HG03342 (cell line): ENCODE measurements at regions not wholly inside any gene's neighbourhood (a gene's known extent, or its start where the extent isn't known, plus 50 kb on each side); places are given as distances from the start of the nearest gene placed in this dataset.
"Not testable (repeated sequence)": the region's sequence is repeated elsewhere in the genome, so short reads cannot be mapped to it uniquely, and the experiment has no call there.

Experiments
- ATAC-seq: cut with Tn5 transposase; IDR thresholded peaks from one replicate; pipeline ENCODE4 v1.9.1; 2021; ENCODE audit warnings: mild to moderate bottlenecking, moderate library complexity; ENCODE audit not compliant: unreplicated experiment

DNA sequence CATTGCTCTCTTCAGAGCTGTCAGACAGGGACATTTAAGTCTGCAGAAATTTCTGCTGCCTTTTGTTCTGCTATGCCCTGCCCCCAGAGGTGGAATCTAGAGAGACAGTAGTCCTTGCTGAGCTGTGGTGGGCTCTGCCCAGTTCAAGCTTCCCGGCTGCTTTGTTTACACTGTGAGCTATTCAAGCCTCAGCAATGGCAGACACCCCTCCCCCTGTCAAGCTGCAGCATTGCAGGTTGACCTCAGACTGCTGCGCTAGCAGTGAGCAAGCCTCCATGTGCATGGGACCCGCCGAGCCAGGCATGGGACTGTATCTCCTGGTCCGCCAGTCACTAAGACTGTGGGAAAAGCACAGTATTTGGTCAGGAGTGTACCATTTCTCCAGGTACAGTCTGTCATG lies 53.6 kb upstream of the MAPK10 start:
- not testable (repeated sequence) for ATAC-seq

- ATAC-seq, result no peak
Observed at GRCh38 chr4:86414686-86415085, 54.8 kb upstream of the MAPK10 start.

DNA sequence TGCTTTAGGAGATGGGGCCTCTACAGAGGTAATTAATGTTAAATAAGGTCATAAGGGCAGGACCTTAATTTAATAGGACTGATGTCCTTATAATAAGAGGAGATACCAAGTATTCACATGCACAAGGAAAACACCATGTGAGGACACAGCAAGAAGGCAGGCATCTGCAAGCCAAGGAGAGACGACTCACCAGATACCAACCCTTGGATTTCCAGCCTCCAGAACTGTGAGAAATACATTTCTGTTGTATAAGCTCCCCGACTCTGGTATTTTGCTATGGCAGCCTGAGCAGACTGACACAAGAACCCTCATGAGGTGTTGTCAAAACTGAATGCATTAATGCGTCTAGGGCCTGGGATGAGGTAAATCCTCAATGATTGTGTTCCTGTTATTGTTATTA lies 56.2 kb upstream of the MAPK10 start:
- ATAC-seq, result no peak

GRCh38 chr4:86421461-86421860 lies 61.6 kb upstream of the MAPK10 start:
- no peak for ATAC-seq

- ATAC-seq, result no peak
Observed at GRCh38 chr4:86431543-86432116, 71.8 kb upstream of the MAPK10 start.

DNA sequence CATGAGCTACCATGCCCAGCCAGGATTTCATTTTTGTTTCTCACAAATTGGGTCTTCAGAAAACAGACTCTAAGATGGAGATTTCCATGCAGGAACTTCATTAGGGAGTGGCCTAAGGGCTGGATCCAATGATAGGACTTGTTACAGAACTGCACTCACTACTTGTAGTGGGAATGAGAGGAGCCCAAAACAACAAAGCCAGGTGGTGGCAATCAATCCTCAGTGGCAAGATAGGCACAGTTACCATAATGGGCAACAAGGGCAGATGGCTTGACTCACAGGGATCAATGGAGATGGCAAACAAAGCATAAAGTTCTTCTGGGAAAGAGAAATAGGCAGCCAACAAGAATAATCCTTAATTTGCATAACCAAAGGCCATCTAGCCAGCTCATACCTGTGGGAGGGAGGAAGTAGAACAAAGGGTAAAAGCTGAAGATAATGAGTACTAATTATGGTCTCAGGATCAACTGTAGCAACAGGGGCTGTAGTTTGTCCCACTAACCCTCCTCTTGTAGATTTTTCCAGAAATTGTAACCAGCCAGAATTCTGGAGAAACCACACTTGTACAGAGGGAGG lies 72.8 kb upstream of the MAPK10 start:
- ATAC-seq, result no peak

- no peak for ATAC-seq
Observed at GRCh38 chr4:86439293-86439692, 79.4 kb upstream of the MAPK10 start.

DNA sequence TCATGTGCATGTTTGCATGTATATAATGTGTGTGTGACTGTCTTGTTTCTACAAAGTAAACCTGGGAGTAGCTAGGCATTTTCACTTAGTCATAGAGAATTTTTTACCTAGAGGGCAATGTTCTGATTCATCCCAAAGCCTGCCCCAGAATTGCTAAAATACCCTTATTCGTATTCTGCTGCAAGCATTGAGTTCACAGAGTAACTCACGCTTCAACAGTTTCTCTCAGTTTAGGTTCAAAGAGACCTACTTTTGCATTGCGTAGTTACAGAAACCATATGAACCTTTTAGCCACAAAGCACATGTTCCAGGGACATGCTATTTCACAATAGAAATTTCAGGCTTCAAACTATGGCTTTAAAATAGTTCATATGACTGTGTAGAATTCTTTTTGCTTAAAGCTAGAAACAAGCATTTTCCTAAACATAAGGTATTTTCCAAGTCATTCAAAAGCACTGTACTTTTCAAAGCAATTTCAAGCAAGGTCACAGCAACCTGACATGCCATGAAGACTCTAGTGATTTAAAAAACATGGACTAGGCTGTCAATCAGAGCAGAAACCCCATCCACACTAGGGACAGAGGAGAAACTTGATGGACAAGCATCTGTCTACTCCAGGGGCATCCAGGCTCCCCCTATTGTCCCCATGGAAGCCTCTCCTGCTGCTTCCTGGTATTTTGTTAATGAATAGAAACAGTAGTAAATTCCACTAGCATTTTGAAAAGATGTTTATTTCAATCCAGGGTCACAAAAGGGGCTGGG lies 81.5 kb upstream of the MAPK10 start:
- ATAC-seq, result peak; percentile 64

GRCh38 chr4:86442881-86443280 lies 83.0 kb upstream of the MAPK10 start:
- ATAC-seq, result no peak

- no peak for ATAC-seq
Observed at GRCh38 chr4:86443495-86443894, 83.6 kb upstream of the MAPK10 start.

DNA sequence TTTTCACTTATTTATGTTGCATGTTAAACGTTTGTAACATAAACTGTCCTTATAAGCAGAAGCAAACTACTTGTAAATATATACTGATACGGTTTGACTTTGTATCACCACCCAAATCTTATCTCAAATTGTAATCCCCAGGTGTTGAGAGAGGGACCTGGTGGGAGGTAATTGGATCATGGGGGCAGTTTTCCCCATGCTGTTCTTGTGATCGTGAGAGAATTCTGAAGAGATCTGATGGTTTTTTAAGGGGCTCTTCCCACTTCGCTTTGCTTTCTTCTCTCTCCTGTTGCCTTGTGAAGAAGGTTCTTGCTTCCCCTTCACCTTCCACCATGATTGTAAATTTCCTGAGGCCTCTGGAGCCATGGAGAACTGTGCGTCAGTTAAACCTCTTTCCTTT lies 87.1 kb upstream of the MAPK10 start:
- ATAC-seq, result no peak

DNA sequence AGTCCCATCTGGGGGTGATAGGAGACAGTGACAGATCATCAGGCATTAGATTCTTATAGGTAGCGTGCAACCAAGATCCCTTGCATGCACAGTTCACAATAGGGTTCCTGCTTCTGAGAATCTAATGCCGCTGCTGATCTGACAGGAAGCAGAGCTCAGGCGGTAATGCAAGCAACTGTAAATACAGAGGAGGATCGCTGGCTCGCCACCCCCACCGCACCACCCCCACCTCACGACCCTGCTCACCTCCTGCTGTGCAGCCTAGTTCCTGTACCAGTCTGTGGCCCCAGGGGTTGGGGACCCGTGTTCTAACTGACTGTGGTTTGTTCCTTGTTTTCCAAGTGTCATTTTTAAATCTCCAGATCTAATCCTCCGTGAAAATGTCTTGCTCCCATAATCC lies 89.0 kb upstream of the MAPK10 start:
- no peak for ATAC-seq

GRCh38 chr4:86449746-86450588 lies 90.1 kb upstream of the MAPK10 start:
- no peak for ATAC-seq

GRCh38 chr4:86450861-86451260 lies 91.0 kb upstream of the MAPK10 start:
- no peak for ATAC-seq

DNA sequence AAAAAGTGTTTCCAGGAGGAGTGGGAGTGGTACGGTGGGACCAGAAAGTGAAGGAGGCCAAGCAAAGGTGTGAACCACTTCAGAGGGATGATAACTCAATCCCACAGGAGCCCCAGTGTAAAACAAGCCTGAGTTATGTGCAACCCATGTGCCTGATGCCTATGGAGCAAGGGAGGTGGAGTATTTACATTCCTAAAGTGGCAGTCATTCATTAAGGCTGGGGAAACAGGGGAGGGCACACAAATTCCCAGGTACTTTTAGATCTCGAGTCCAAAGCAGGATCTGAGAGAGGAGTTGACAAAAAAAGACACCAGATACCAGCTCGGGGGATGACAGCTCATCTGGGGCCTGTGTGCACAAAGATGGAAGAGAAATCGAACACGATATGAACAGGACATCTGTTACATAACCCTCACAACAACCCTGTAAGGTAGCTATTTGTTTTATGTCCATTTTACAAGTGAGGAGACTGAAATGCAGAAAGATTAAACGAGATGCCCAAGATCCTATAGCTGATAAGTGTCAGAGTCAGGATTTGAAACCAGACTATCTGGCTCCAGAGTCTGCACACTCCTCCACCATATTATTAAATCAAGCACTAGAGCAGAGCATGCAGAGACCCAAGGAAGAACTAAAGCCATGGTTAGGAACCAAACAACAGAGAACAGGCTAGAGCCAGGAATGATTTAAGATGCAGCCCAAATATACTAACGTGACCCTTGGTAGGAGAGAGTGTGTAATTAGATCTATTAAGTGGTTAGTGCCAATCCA lies 91.9 kb upstream of the MAPK10 start:
- ATAC-seq, result no peak

GRCh38 chr4:86452422-86452891 lies 92.6 kb upstream of the MAPK10 start:
- ATAC-seq, result no peak

DNA sequence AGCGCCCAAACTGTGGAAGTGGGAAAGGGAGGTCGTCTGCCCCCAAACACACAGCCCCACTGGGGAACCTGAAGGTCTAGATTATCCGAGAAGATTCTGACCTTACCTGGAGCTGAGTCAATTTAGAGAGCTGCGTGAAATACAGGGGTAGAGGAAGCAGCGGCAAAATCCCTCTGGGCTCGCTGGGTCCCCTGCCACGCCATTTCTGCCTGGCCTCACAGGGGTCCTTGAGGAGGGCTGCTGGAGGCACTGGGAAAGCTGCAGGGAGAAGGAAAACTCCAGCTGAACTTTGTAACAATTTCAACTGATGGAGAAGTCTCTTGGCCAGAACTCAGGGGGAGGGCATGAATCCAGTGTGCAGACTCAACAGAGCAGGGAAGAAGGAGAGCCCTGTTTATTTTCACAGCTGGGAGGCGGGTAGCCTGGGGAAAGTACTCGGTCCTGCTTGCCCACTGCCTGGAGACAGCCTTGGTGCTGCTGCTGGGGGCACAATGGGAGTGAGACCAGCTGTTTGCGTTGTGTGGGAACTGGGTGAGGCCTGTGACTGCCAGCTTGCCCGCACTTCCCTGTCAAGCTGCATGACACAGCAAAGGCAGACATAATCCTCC lies 93.2 kb upstream of the MAPK10 start:
- ATAC-seq, result no peak

GRCh38 chr4:86453611-86454072 lies 93.8 kb upstream of the MAPK10 start:
- not testable (repeated sequence) for ATAC-seq

GRCh38 chr4:86461849-86462248 lies 102.0 kb upstream of the MAPK10 start:
- ATAC-seq, result no peak

- ATAC-seq, result no peak
Observed at GRCh38 chr4:86472377-86473019, 112.6 kb upstream of the MAPK10 start.
